ENCODE measurements at regions not wholly inside any gene's neighbourhood (a gene's known extent, or its start where the extent isn't known, plus 50 kb on each side); places are given as distances from the start of the nearest gene placed in this dataset.
"Not testable (repeated sequence)": the region's sequence is repeated elsewhere in the genome, so short reads cannot be mapped to it uniquely, and the experiment has no call there.

DNA sequence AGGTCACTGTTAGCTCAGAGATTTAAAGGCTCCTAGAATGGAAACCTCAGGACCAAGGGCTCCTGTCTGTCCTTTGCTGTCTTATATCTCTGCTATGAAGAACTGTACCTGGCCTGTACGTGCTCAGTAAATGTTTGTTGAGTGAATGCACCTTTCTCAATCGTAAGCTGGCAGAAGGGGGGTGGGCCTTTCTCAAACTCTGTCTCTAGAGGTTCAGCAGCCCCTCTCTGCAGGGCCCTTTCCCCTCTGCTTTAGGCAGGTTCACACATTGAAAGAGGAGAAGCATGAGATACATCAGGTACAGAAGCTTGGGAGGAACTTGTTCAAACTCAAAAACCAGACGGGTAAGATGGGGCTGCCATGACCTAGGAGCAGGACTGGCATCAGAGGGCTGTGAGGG lies 155.6 kb downstream of the GOLGA6L4 start:
- Histone ChIP-seq H3K9me3 (ENCODE audit: low read depth) (no peaks in the 10 kb centered on the region), H3K27me3 (replicated peaks; ENCODE audit: insufficient read depth) (no peaks in the 10 kb centered on the region), H3K36me3 (ENCODE audit: low read depth) (no peaks in the 10 kb centered on the region), H3K9me2 (ENCODE audit: insufficient read depth) (no peaks in the 10 kb centered on the region), H4K20me1 (ENCODE audit: insufficient read depth) (no peaks in the 10 kb centered on the region), H3K4me3 (no peak overlapping the region), H3K9ac (no peak overlapping the region), H2AFZ (no peak overlapping the region), H3F3A (ENCODE audit: insufficient read depth) (no peaks in the 10 kb centered on the region), H3K79me2 (ENCODE audit: insufficient read depth) (no peaks in the 10 kb centered on the region), H3K27ac (no peak overlapping the region), H3K4me1 (ENCODE audit: insufficient read depth) (no peaks in the 10 kb centered on the region), H3K4me2 (ENCODE audit: unreplicated experiment) (no peak overlapping the region)
- 22 to 23% methylated on average over 3 of the region's 3 CpGs for WGBS, 2 experiments (ENCODE audit: low coverage in 1 of 2, low lambda C conversion rate in 2 of 2, missing lambda C conversion rate in 2 of 2)
- in situ Hi-C loops (cut with MboI): no loop called here
- DNase-seq: no peak
- no peak for TF ChIP-seq EZH2 (IDR thresholded peaks at IDR 0.05; ENCODE audit: insufficient read depth, poor library complexity, severe bottlenecking)
- no peak for TF ChIP-seq EZH2phosphoT487 (IDR thresholded peaks at IDR 0.05; ENCODE audit: insufficient read depth, low read depth)

DNA sequence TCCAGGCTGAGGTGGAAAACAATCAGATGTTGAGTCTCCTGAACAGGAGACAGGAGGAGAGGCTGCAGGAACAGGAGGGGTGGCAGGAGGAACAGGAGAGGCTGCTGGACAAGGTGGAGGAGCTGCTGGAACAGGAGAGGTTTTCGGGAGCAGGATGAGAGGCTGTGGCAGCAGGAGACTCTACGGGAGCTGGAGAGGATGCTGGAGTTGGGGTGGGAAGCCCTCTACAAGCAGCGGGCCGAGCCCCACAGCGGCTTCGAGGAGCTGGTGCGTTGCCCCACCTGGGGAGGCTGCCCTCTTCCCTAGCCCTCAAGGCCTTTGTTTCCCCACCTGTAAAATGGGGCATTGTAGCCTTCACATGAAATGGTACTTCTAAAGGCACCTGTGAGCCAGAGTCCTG lies 156.4 kb downstream of the GOLGA6L4 start:
- H3K9me3 ChIP-seq (ENCODE audit: low read depth); H3K36me3 ChIP-seq (ENCODE audit: low read depth); H3K4me2 ChIP-seq (ENCODE audit: unreplicated experiment); H3K27me3 ChIP-seq (replicated peaks; ENCODE audit: insufficient read depth); H3K4me1 ChIP-seq (ENCODE audit: insufficient read depth); DNase-seq; H3K79me2 ChIP-seq (ENCODE audit: insufficient read depth); H3K4me3 ChIP-seq; H4K20me1 ChIP-seq (ENCODE audit: insufficient read depth); in situ Hi-C loops (cut with MboI); H3K9ac ChIP-seq; H3F3A ChIP-seq (ENCODE audit: insufficient read depth); H3K9me2 ChIP-seq (ENCODE audit: insufficient read depth); H3K27ac ChIP-seq; H2AFZ ChIP-seq: not testable (repeated sequence)
- 81 to 85% methylated on average over 7 of the region's 7 CpGs for WGBS, 2 experiments (ENCODE audit: low coverage in 1 of 2, low lambda C conversion rate in 2 of 2, missing lambda C conversion rate in 2 of 2)

DNA sequence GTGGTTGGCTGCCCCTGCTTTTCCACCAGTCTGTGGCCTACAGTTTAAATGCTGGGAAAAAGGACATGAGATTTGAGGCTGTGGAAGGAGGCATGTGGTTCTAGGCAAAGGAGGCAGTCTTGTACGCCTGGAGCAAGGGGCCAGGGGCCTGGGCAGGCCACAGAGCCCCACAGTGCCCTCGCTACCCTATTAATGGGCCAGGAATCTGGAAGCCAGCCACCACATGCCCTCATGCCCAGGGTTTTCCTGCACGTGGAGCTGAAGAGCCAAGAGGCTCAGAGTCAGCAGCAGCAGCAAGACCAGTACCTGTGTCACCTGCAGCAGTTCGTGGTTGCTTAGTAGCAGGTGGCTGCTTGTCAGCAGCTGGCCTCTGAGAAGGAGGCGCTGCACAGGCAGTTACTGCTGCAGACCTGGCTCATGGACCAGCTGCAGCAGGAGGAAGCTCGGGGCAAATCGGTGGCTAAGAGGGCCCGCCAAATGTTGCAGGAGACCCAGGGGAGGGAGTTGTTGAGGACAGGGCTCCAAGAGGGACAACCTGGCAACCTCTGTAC lies 157.9 kb downstream of the GOLGA6L4 start:
- H3K9me2 ChIP-seq (ENCODE audit: insufficient read depth); DNase-seq; H4K20me1 ChIP-seq (ENCODE audit: insufficient read depth); H3F3A ChIP-seq (ENCODE audit: insufficient read depth); H2AFZ ChIP-seq; H3K27me3 ChIP-seq (replicated peaks; ENCODE audit: insufficient read depth); H3K27ac ChIP-seq; H3K9me3 ChIP-seq (ENCODE audit: low read depth); H3K79me2 ChIP-seq (ENCODE audit: insufficient read depth); H3K9ac ChIP-seq; in situ Hi-C loops (cut with MboI); H3K4me1 ChIP-seq (ENCODE audit: insufficient read depth); H3K4me2 ChIP-seq (ENCODE audit: unreplicated experiment); H3K36me3 ChIP-seq (ENCODE audit: low read depth); H3K4me3 ChIP-seq: not testable (repeated sequence)
- 37 to 51% methylated on average over 8 of the region's 8 CpGs for WGBS, 2 experiments (ENCODE audit: low coverage in 1 of 2, low lambda C conversion rate in 2 of 2, missing lambda C conversion rate in 2 of 2)

DNA sequence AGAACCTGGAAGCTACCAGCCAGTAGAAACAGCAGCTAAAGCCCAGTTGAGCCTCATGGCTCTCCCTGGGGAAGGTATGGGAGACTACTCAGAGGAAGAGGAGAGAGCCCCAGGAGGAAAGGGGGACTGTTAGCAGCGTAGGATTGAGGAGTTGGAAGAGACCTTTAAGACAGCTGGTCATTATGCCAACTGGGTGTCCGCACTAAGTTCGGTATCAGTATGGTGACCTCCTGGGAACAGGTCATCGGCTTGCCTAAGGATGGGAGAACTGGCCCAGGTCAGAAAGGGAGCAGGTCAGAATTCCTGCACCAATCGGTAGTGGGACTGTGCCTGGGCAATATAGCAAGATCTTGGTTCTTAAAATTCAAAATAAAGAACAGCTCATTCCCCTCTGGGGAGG lies 158.4 kb downstream of the GOLGA6L4 start:
- H3K4me3 ChIP-seq; H3K9me3 ChIP-seq (ENCODE audit: low read depth); H2AFZ ChIP-seq; H3K9me2 ChIP-seq (ENCODE audit: insufficient read depth); H3K27ac ChIP-seq; H3K27me3 ChIP-seq (replicated peaks; ENCODE audit: insufficient read depth); H4K20me1 ChIP-seq (ENCODE audit: insufficient read depth); H3K4me1 ChIP-seq (ENCODE audit: insufficient read depth); in situ Hi-C loops (cut with MboI); H3K9ac ChIP-seq; DNase-seq; H3F3A ChIP-seq (ENCODE audit: insufficient read depth); H3K79me2 ChIP-seq (ENCODE audit: insufficient read depth); H3K36me3 ChIP-seq (ENCODE audit: low read depth); H3K4me2 ChIP-seq (ENCODE audit: unreplicated experiment): not testable (repeated sequence)
- 84 to 93% methylated on average over 5 of the region's 5 CpGs for WGBS, 2 experiments (ENCODE audit: low coverage in 1 of 2, low lambda C conversion rate in 2 of 2, missing lambda C conversion rate in 2 of 2)

DNA sequence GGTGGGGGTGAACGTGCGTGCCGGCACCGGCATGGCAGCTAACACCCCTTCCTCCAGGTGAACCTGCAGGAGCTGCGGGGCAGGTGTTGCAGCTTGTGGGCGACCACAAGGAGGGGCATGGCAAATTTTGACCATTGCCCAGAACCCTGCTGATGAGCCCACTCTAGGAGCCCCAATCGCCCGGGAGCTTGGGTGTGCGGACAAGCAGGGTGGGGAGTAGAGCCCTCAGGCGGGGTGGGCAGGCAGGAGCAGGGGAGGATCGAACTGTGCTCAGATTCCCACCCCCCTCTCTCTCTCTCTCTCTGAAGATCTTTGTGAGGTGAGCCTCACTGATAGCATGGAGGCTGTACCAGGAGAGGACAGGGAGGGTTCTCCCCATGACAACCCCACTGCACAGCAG lies 159.8 kb downstream of the GOLGA6L4 start:
- H3K4me2 ChIP-seq (ENCODE audit: unreplicated experiment); H3F3A ChIP-seq (ENCODE audit: insufficient read depth); H3K9me2 ChIP-seq (ENCODE audit: insufficient read depth); H2AFZ ChIP-seq; H3K79me2 ChIP-seq (ENCODE audit: insufficient read depth); H4K20me1 ChIP-seq (ENCODE audit: insufficient read depth); DNase-seq; in situ Hi-C loops (cut with MboI); H3K9ac ChIP-seq; H3K4me1 ChIP-seq (ENCODE audit: insufficient read depth); H3K36me3 ChIP-seq (ENCODE audit: low read depth); H3K27ac ChIP-seq; H3K9me3 ChIP-seq (ENCODE audit: low read depth); H3K27me3 ChIP-seq (replicated peaks; ENCODE audit: insufficient read depth); H3K4me3 ChIP-seq: not testable (repeated sequence)
- 86 to 92% methylated on average over 5 to 10 of the region's 11 CpGs for WGBS, 2 experiments (ENCODE audit: low coverage in 1 of 2, low lambda C conversion rate in 2 of 2, missing lambda C conversion rate in 2 of 2)

DNA sequence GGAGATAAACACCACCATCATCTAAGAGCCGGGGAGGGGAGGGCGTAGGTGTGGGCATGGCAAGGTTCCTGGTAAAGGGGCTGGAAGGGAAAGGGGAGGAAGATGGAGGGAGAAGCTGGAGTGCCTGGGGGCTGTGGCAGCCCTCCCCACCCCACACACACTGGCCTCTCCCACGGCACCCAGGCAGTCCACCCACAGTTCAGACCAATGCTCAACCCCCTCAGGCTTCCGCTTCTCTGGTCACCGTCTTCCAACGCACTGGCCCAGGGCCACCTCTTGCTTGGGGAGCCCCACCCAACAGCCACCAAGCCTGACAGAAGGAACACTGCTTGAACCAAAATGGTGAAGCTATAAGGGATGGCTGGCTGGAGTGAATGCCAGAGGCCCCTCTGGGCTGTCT lies 160.3 kb downstream of the GOLGA6L4 start:
- H3F3A ChIP-seq (ENCODE audit: insufficient read depth); H3K4me3 ChIP-seq; H3K4me1 ChIP-seq (ENCODE audit: insufficient read depth); H3K9me3 ChIP-seq (ENCODE audit: low read depth); H3K79me2 ChIP-seq (ENCODE audit: insufficient read depth); H3K27me3 ChIP-seq (replicated peaks; ENCODE audit: insufficient read depth); H3K4me2 ChIP-seq (ENCODE audit: unreplicated experiment); H3K36me3 ChIP-seq (ENCODE audit: low read depth); H3K9ac ChIP-seq; H3K9me2 ChIP-seq (ENCODE audit: insufficient read depth); in situ Hi-C loops (cut with MboI); H2AFZ ChIP-seq; H3K27ac ChIP-seq; DNase-seq; H4K20me1 ChIP-seq (ENCODE audit: insufficient read depth): not testable (repeated sequence)
- 77 to 82% methylated on average over 5 to 6 of the region's 6 CpGs for WGBS, 2 experiments (ENCODE audit: low coverage in 1 of 2, low lambda C conversion rate in 2 of 2, missing lambda C conversion rate in 2 of 2)

DNA sequence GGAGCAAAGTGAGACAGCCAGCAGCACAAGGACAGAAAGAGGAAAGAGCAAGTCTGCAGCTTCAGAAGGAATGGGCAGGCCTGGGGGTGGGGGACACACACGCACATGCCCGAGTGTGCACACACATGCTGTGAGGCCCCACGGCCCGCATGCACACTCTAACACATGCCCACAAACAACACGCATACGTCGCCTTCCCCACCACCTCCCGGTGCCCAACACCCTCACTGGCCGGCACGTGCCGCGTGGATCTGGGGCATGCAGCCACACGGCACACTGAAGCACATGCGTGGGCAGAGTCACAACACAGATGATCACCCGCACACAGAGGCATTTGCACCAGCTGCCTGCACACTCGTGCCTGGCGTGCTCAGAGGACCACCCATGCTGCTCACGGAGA lies 161.5 kb downstream of the GOLGA6L4 start:
- H4K20me1 ChIP-seq (ENCODE audit: insufficient read depth); H3K4me1 ChIP-seq (ENCODE audit: insufficient read depth); H3K36me3 ChIP-seq (ENCODE audit: low read depth); H3K9ac ChIP-seq; H3K27me3 ChIP-seq (replicated peaks; ENCODE audit: insufficient read depth); H3K27ac ChIP-seq; H2AFZ ChIP-seq; H3K79me2 ChIP-seq (ENCODE audit: insufficient read depth); H3K9me2 ChIP-seq (ENCODE audit: insufficient read depth); H3K9me3 ChIP-seq (ENCODE audit: low read depth); H3F3A ChIP-seq (ENCODE audit: insufficient read depth); DNase-seq; H3K4me2 ChIP-seq (ENCODE audit: unreplicated experiment); H3K4me3 ChIP-seq; in situ Hi-C loops (cut with MboI): not testable (repeated sequence)
- 69 to 71% methylated on average over 18 of the region's 18 CpGs for WGBS, 2 experiments (ENCODE audit: low coverage in 1 of 2, low lambda C conversion rate in 2 of 2, missing lambda C conversion rate in 2 of 2)

All from GM23248 (cell line).